ENCODE measurements at regions not wholly inside any gene's neighbourhood (a gene's known extent, or its start where the extent isn't known, plus 50 kb on each side); places are given as distances from the start of the nearest gene placed in this dataset.

DNA sequence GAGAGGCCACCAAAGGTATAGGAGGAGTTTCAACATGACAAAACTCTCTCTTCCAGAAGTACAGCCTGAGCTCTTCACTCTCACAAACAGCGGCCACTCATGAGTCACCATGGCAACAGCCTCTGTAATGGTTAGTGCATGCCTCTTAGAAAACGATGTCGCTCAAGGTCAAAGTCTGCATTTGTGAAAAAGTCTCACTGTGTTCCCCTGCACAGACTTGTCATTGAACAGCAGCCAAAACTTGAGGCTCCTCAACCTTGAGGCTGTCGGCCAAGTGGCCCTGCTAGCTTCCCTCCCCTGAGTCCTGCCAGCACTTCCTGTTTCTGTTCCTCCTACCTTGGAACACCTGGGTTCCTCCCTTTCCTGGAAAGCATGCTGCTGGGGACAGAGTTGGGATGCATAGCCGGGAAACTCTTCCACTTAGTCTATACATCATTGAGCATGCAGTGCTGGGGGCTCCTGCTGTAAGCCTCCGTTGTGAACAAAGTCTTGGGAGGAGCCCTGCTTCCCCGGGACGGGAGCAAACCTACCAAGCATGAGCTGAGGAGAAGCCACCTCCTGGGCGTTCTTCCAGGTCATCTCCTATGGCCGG is 66.6 kb downstream of the ING2 start:
- TF ChIP-seq EZH2 (optimal IDR thresholded peaks at IDR 0.05; ENCODE audit: low read depth, low read length) = no peak
- TF ChIP-seq, protein P1, sequence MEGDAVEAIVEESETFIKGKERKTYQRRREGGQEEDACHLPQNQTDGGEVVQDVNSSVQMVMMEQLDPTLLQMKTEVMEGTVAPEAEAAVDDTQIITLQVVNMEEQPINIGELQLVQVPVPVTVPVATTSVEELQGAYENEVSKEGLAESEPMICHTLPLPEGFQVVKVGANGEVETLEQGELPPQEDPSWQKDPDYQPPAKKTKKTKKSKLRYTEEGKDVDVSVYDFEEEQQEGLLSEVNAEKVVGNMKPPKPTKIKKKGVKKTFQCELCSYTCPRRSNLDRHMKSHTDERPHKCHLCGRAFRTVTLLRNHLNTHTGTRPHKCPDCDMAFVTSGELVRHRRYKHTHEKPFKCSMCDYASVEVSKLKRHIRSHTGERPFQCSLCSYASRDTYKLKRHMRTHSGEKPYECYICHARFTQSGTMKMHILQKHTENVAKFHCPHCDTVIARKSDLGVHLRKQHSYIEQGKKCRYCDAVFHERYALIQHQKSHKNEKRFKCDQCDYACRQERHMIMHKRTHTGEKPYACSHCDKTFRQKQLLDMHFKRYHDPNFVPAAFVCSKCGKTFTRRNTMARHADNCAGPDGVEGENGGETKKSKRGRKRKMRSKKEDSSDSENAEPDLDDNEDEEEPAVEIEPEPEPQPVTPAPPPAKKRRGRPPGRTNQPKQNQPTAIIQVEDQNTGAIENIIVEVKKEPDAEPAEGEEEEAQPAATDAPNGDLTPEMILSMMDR (IDR thresholded peaks at IDR 0.05; ENCODE audit: low read length) = no peak
- TF ChIP-seq EZH2phosphoT487 (IDR thresholded peaks at IDR 0.05; ENCODE audit: low read length) = no peak

Data from MM.1S (cell line).